K562 (cell line): ENCODE measurements at regions not wholly inside any gene's neighbourhood (a gene's known extent, or its start where the extent isn't known, plus 50 kb on each side); places are given as distances from the start of the nearest gene placed in this dataset.

Experiments used
- JUNB ChIP-seq: fragments of 450-650 bp; formaldehyde crosslinking; conservative IDR thresholded peaks from 2 replicates; pipeline ENCODE4 v1.4.0; 2020; ENCODE audit warnings: mild to moderate bottlenecking
- NRF1 ChIP-seq, 2 experiments: fragments of 450-650 bp; IDR thresholded peaks in 1 of 2; conservative IDR thresholded peaks in 1 of 2; 2 replicates each; pipeline ENCODE4 v1.6.1; 2014; ENCODE audit warnings: mild to moderate bottlenecking in 2 of 2
- ZFP36 ChIP-seq: fragments of 150-350 bp; IDR thresholded peaks from 2 replicates; pipeline ENCODE4 v1.6.1; 2018; ENCODE audit warnings: low read length, low read depth; ENCODE audit not compliant: partially characterized antibody
- TF ChIP-seq, protein P1 (sequence below), 3 experiments: IDR thresholded peaks in 2 of 3; conservative IDR thresholded peaks in 1 of 3; 2 replicates each; pipeline ENCODE4 v1.5.1; 2011 to 2012; ENCODE audit warnings: low read length in 3 of 3, mild to moderate bottlenecking in 3 of 3, control low read depth in 2 of 3, improper control_type of control experiment in 1 of 3, inconsistent platforms in 1 of 3, low read depth in 1 of 3, mixed read lengths in 1 of 3, moderate library complexity in 1 of 3; ENCODE audit not compliant: insufficient read depth in 2 of 3
- TF ChIP-seq, protein P2 (sequence below): fragments of 450-650 bp; formaldehyde crosslinking; IDR thresholded peaks from 2 replicates; pipeline ENCODE4 v1.4.0; 2022; ENCODE audit warnings: mild to moderate bottlenecking, moderate library complexity
- TF ChIP-seq, protein P3 (sequence below): fragments of 250-450 bp; sonication (Bioruptor Pico); IDR thresholded peaks from 2 replicates; pipeline ENCODE4 v1.9.0; 2021; ENCODE audit warnings: mild to moderate bottlenecking
- TF ChIP-seq, protein P4 (sequence below), 2 experiments: fragments of 450-650 bp in 1 of 2; sonication (generic) in 1 of 2; formaldehyde crosslinking in 1 of 2; IDR thresholded peaks in 1 of 2; conservative IDR thresholded peaks in 1 of 2; 2 replicates each; pipeline versions ENCODE4 v1.6.1 to v1.8.1; 2016 to 2023; ENCODE audit warnings: mild to moderate bottlenecking in 2 of 2, moderate library complexity in 2 of 2, inconsistent platforms in 1 of 2, missing genetic modification reagents in 1 of 2
- TF ChIP-seq, protein P5 (sequence below): sonication (generic); formaldehyde crosslinking; IDR thresholded peaks from 2 replicates; pipeline ENCODE4 v1.5.0; 2020; ENCODE audit warnings: missing genetic modification reagents

DNA sequence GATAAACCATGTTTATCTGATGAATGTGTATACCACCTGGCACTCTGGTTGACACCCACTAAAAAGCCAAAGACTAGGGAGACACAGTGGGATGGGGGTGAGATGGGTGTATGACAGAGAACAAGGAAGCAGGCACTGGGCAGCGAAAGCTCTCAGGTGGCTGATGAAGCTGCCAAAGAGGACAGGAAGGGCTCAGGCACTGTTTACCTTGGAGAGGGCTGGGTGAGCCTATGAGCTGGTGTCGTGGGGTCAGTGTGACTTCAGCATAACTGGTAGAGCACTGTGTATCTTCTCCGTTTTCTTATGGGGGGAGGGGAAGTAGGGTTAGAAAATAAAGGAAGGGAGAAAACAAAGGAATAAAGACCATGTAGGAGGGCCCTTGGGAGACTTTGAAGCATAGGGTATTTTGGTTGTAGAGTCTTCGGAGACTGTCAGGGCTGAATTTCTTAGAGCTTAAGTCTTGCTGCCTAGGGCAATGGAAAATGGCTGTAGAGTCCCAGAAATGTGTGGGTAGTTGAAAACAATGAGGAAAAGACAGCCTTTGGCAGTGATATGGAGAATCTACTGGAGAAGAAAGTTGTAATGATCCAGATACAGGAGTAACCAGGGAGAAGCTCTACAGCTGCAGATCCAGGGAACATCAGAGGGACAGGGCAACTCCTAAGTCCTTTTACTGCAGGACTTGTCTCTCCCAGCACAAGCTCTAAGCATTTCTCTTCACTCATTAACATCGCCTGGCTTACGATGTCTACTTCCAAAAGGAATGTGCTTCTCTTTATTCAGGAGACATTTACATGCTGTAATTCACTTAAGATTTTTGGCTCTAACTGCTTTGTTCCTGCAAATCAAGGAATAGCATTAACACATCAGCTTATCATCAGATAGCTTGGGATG lies 120.0 kb downstream of the AQP4 start:
- TF ChIP-seq, protein P1, sequence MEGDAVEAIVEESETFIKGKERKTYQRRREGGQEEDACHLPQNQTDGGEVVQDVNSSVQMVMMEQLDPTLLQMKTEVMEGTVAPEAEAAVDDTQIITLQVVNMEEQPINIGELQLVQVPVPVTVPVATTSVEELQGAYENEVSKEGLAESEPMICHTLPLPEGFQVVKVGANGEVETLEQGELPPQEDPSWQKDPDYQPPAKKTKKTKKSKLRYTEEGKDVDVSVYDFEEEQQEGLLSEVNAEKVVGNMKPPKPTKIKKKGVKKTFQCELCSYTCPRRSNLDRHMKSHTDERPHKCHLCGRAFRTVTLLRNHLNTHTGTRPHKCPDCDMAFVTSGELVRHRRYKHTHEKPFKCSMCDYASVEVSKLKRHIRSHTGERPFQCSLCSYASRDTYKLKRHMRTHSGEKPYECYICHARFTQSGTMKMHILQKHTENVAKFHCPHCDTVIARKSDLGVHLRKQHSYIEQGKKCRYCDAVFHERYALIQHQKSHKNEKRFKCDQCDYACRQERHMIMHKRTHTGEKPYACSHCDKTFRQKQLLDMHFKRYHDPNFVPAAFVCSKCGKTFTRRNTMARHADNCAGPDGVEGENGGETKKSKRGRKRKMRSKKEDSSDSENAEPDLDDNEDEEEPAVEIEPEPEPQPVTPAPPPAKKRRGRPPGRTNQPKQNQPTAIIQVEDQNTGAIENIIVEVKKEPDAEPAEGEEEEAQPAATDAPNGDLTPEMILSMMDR (IDR thresholded peaks at IDR 0.05 in 2 of 3, conservative IDR thresholded peaks at IDR 0.05 in 1 of 3; ENCODE audit: insufficient read depth in 2 of 3, low read depth in 1 of 3, low read length in 3 of 3), result no peak
- TF ChIP-seq, protein P2, sequence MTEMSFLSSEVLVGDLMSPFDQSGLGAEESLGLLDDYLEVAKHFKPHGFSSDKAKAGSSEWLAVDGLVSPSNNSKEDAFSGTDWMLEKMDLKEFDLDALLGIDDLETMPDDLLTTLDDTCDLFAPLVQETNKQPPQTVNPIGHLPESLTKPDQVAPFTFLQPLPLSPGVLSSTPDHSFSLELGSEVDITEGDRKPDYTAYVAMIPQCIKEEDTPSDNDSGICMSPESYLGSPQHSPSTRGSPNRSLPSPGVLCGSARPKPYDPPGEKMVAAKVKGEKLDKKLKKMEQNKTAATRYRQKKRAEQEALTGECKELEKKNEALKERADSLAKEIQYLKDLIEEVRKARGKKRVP (CRISPR knock-in tag), result no peak
- TF ChIP-seq, protein P3, sequence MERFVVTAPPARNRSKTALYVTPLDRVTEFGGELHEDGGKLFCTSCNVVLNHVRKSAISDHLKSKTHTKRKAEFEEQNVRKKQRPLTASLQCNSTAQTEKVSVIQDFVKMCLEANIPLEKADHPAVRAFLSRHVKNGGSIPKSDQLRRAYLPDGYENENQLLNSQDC (CRISPR knock-in tag), result no peak
- TF ChIP-seq, protein P4, sequence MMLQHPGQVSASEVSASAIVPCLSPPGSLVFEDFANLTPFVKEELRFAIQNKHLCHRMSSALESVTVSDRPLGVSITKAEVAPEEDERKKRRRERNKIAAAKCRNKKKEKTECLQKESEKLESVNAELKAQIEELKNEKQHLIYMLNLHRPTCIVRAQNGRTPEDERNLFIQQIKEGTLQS (IDR thresholded peaks at IDR 0.05), result no peak
- TF ChIP-seq, protein P4 (CRISPR knock-in tag; conservative IDR thresholded peaks at IDR 0.05), result no peak
- TF ChIP-seq, protein P5, sequence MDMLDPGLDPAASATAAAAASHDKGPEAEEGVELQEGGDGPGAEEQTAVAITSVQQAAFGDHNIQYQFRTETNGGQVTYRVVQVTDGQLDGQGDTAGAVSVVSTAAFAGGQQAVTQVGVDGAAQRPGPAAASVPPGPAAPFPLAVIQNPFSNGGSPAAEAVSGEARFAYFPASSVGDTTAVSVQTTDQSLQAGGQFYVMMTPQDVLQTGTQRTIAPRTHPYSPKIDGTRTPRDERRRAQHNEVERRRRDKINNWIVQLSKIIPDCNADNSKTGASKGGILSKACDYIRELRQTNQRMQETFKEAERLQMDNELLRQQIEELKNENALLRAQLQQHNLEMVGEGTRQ (CRISPR knock-in tag), result no peak
- TF ChIP-seq JUNB, result no peak
- no peak for TF ChIP-seq NRF1 (conservative IDR thresholded peaks at IDR 0.05 in 1 of 2, IDR thresholded peaks at IDR 0.05 in 1 of 2)
- no peak for TF ChIP-seq ZFP36
